ENCODE measurements at regions not wholly inside any gene's neighbourhood (a gene's known extent, or its start where the extent isn't known, plus 50 kb on each side); places are given as distances from the start of the nearest gene placed in this dataset.
"Not testable (repeated sequence)": the region's sequence is repeated elsewhere in the genome, so short reads cannot be mapped to it uniquely, and the experiment has no call there.

- DNase-seq: no peak
Observed at GRCh38 chr4:81756042-81756441, 284.3 kb upstream of the RASGEF1B start.

- DNase-seq: no peak
Observed at GRCh38 chr4:81754169-81754568, 282.5 kb upstream of the RASGEF1B start.

- no peak for DNase-seq
Observed at GRCh38 chr4:81751531-81752289, 280.0 kb upstream of the RASGEF1B start.

GRCh38 chr4:81747242-81747930 is 275.7 kb upstream of the RASGEF1B start:
- DNase-seq: no peak

- no peak for DNase-seq
Observed at GRCh38 chr4:81746773-81747172, 275.1 kb upstream of the RASGEF1B start.

GRCh38 chr4:81746071-81746470 is 274.4 kb upstream of the RASGEF1B start:
- no peak for DNase-seq

- DNase-seq: no peak
Observed at GRCh38 chr4:81745050-81745449, 273.3 kb upstream of the RASGEF1B start.

- no peak for DNase-seq
Observed at GRCh38 chr4:81743731-81744435, 272.2 kb upstream of the RASGEF1B start.

GRCh38 chr4:81740487-81740886 is 268.8 kb upstream of the RASGEF1B start:
- DNase-seq: no peak

GRCh38 chr4:81738891-81739290 is 267.2 kb upstream of the RASGEF1B start:
- DNase-seq: no peak

- DNase-seq: no peak
Observed at GRCh38 chr4:81737865-81738559, 266.3 kb upstream of the RASGEF1B start.

- no peak for DNase-seq
Observed at GRCh38 chr4:81736324-81736723, 264.6 kb upstream of the RASGEF1B start.

GRCh38 chr4:81732980-81733379 is 261.3 kb upstream of the RASGEF1B start:
- DNase-seq: no peak

- DNase-seq: no peak
Observed at GRCh38 chr4:81724925-81725329, 253.2 kb upstream of the RASGEF1B start.

- DNase-seq: no peak
Observed at GRCh38 chr4:81723927-81724587, 252.3 kb upstream of the RASGEF1B start.

GRCh38 chr4:81723019-81723884 is 251.5 kb upstream of the RASGEF1B start:
- DNase-seq: no peak

- DNase-seq: no peak
Observed at GRCh38 chr4:81722290-81722851, 250.7 kb upstream of the RASGEF1B start.

- no peak for DNase-seq
Observed at GRCh38 chr4:81715757-81716156, 244.1 kb upstream of the RASGEF1B start.

- not testable (repeated sequence) for DNase-seq
Observed at GRCh38 chr4:81715357-81715756, 243.7 kb upstream of the RASGEF1B start.

GRCh38 chr4:81714291-81714690 is 242.6 kb upstream of the RASGEF1B start:
- no peak for DNase-seq

- no peak for DNase-seq
Observed at GRCh38 chr4:81712714-81713113, 241.0 kb upstream of the RASGEF1B start.
